ENCODE measurements at regions not wholly inside any gene's neighbourhood (a gene's known extent, or its start where the extent isn't known, plus 50 kb on each side); places are given as distances from the start of the nearest gene placed in this dataset.
A peak's percentile ranks its signal among the peaks of the same experiment; 100 is the strongest.

- no peaks in the 10 kb centered on the region for H3K9me2 ChIP-seq (ENCODE audit: insufficient read depth, low read length)
- H3K4me2 ChIP-seq (ENCODE audit: low read length), result no peak overlapping the region
- TF ChIP-seq POLR2AphosphoS5 (IDR thresholded peaks at IDR 0.05) (no peak), RAD21 (conservative IDR thresholded peaks at IDR 0.05) (no peak), MXI1 (conservative IDR thresholded peaks at IDR 0.05; ENCODE audit: poor library complexity, severe bottlenecking) (no peak), EZH2 (IDR thresholded peaks at IDR 0.05; ENCODE audit: borderline replicate concordance, insufficient read depth, low read length, poor library complexity, severe bottlenecking) (no peak), TAF1 (IDR thresholded peaks at IDR 0.05; ENCODE audit: low read depth) (no peak), EP300 (conservative IDR thresholded peaks at IDR 0.05; ENCODE audit: poor library complexity, severe bottlenecking) (no peak), CTCF (IDR thresholded peaks at IDR 0.05; ENCODE audit: poor library complexity, severe bottlenecking) (no peak)
- no peaks in the 10 kb centered on the region for H3K36me3 ChIP-seq (ENCODE audit: insufficient read depth, low read length)
- H4K20me1 ChIP-seq (ENCODE audit: insufficient read depth), result no peaks in the 10 kb centered on the region
- H2AFZ ChIP-seq (ENCODE audit: low read depth, low read length), result no peak overlapping the region
- H3K27me3 ChIP-seq (ENCODE audit: insufficient read depth, low read depth, low read length), result peaks cover 16% of the 10 kb centered on the region
- H3K9ac ChIP-seq (ENCODE audit: low read length), result no peak overlapping the region
- no peaks in the 10 kb centered on the region for H3F3A ChIP-seq (ENCODE audit: insufficient read depth, low read length, poor library complexity, severe bottlenecking)
- no peaks in the 10 kb centered on the region for H3K9me3 ChIP-seq (ENCODE audit: low read length)
- H3K79me2 ChIP-seq (replicated peaks; ENCODE audit: insufficient read depth, low read length), result no peaks in the 10 kb centered on the region
- no peak overlapping the region for H3K27ac ChIP-seq (ENCODE audit: low read length)
- no peak overlapping the region for H3K4me3 ChIP-seq (ENCODE audit: low read length)
These were observed 101.3 kb downstream of the FOXI3 start for GRCh38 chr2:88351249-88351601.

GRCh38 chr2:88350331-88351248 is 101.9 kb downstream of the FOXI3 start:
- Histone ChIP-seq H3K27ac (ENCODE audit: low read length) (no peak overlapping the region), H3K36me3 (ENCODE audit: insufficient read depth, low read length) (no peaks in the 10 kb centered on the region), H3K9me3 (ENCODE audit: low read length) (no peaks in the 10 kb centered on the region), H3K79me2 (replicated peaks; ENCODE audit: insufficient read depth, low read length) (no peaks in the 10 kb centered on the region), H3K9ac (ENCODE audit: low read length) (no peak overlapping the region), H3F3A (ENCODE audit: insufficient read depth, low read length, poor library complexity, severe bottlenecking) (no peaks in the 10 kb centered on the region), H2AFZ (ENCODE audit: low read depth, low read length) (no peak overlapping the region), H3K4me2 (ENCODE audit: low read length) (no peak overlapping the region), H3K9me2 (ENCODE audit: insufficient read depth, low read length) (no peaks in the 10 kb centered on the region), H4K20me1 (ENCODE audit: insufficient read depth) (no peaks in the 10 kb centered on the region), H3K27me3 (ENCODE audit: insufficient read depth, low read depth, low read length) (peaks cover 16% of the 10 kb centered on the region), H3K4me3 (ENCODE audit: low read length) (peak overlapping the region; percentile 13)
- TF ChIP-seq SMC3 (conservative IDR thresholded peaks at IDR 0.05; ENCODE audit: poor library complexity) (no peak), EZH2 (IDR thresholded peaks at IDR 0.05; ENCODE audit: borderline replicate concordance, insufficient read depth, low read length, poor library complexity, severe bottlenecking) (no peak), CTCF (IDR thresholded peaks at IDR 0.05; ENCODE audit: poor library complexity, severe bottlenecking) (peak; percentile 44)

DNA sequence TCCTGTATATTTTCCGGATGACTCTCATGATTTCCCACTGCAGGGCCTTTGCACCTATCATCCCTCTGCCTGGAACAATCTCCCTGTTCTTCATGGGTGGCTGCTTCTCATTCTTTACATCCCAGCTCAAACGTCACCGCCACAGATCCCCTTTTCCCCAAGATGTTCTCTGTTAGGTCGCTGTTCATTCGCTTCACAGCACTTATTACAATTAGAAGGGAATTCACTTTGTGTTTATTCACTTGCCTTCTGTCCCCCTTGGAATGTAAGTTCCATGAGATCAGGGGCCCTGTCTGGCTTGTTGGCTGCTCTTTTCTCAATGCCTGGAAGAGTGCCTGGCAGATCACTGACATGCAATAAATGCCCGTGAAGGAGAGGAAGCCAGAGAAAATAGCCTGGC is 106.7 kb downstream of the FOXI3 start:
- Histone ChIP-seq H3K9ac (ENCODE audit: low read length) (no peak overlapping the region), H4K20me1 (ENCODE audit: insufficient read depth) (no peaks in the 10 kb centered on the region), H3K9me2 (ENCODE audit: insufficient read depth, low read length) (no peaks in the 10 kb centered on the region), H3K36me3 (ENCODE audit: insufficient read depth, low read length) (no peaks in the 10 kb centered on the region), H3K27me3 (ENCODE audit: insufficient read depth, low read depth, low read length) (peaks cover 11% of the 10 kb centered on the region), H3K9me3 (ENCODE audit: low read length) (no peaks in the 10 kb centered on the region), H3K4me3 (ENCODE audit: low read length) (no peak overlapping the region), H3K4me2 (ENCODE audit: low read length) (no peak overlapping the region), H3K27ac (ENCODE audit: low read length) (no peak overlapping the region), H3F3A (ENCODE audit: insufficient read depth, low read length, poor library complexity, severe bottlenecking) (no peaks in the 10 kb centered on the region), H3K79me2 (replicated peaks; ENCODE audit: insufficient read depth, low read length) (no peaks in the 10 kb centered on the region), H2AFZ (ENCODE audit: low read depth, low read length) (no peak overlapping the region)
- TF ChIP-seq RAD21 (conservative IDR thresholded peaks at IDR 0.05), result no peak
- TF ChIP-seq, protein P1, sequence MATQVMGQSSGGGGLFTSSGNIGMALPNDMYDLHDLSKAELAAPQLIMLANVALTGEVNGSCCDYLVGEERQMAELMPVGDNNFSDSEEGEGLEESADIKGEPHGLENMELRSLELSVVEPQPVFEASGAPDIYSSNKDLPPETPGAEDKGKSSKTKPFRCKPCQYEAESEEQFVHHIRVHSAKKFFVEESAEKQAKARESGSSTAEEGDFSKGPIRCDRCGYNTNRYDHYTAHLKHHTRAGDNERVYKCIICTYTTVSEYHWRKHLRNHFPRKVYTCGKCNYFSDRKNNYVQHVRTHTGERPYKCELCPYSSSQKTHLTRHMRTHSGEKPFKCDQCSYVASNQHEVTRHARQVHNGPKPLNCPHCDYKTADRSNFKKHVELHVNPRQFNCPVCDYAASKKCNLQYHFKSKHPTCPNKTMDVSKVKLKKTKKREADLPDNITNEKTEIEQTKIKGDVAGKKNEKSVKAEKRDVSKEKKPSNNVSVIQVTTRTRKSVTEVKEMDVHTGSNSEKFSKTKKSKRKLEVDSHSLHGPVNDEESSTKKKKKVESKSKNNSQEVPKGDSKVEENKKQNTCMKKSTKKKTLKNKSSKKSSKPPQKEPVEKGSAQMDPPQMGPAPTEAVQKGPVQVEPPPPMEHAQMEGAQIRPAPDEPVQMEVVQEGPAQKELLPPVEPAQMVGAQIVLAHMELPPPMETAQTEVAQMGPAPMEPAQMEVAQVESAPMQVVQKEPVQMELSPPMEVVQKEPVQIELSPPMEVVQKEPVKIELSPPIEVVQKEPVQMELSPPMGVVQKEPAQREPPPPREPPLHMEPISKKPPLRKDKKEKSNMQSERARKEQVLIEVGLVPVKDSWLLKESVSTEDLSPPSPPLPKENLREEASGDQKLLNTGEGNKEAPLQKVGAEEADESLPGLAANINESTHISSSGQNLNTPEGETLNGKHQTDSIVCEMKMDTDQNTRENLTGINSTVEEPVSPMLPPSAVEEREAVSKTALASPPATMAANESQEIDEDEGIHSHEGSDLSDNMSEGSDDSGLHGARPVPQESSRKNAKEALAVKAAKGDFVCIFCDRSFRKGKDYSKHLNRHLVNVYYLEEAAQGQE (IDR thresholded peaks at IDR 0.05; ENCODE audit: borderline replicate concordance), result no peak
- TF ChIP-seq MXI1 (conservative IDR thresholded peaks at IDR 0.05; ENCODE audit: poor library complexity, severe bottlenecking), result no peak
- no peak for TF ChIP-seq POLR2AphosphoS5 (IDR thresholded peaks at IDR 0.05)
- TF ChIP-seq TAF1 (IDR thresholded peaks at IDR 0.05; ENCODE audit: low read depth), result no peak
- TF ChIP-seq EZH2 (IDR thresholded peaks at IDR 0.05; ENCODE audit: borderline replicate concordance, insufficient read depth, low read length, poor library complexity, severe bottlenecking), result no peak
- TF ChIP-seq EP300 (conservative IDR thresholded peaks at IDR 0.05; ENCODE audit: poor library complexity, severe bottlenecking), result no peak
- TF ChIP-seq CTCF (IDR thresholded peaks at IDR 0.05; ENCODE audit: poor library complexity, severe bottlenecking), result no peak
